Loucy (cell line): ENCODE measurements at regions not wholly inside any gene's neighbourhood (a gene's known extent, or its start where the extent isn't known, plus 50 kb on each side); places are given as distances from the start of the nearest gene placed in this dataset.

ENCODE experiments used
- H2AFZ ChIP-seq: fragments of 200-600 bp; sonication (generic); 2 replicates; pipeline ENCODE4 v1.6.0; 2016; ENCODE audit warnings: antibody characterized with exemption, mild to moderate bottlenecking, low read length, moderate library complexity
- H3F3A ChIP-seq: fragments of 200-600 bp; 2 replicates; pipeline ENCODE4 v1.6.0; 2016; ENCODE audit warnings: antibody characterized with exemption, low read depth, mild to moderate bottlenecking
- H3K27me3 ChIP-seq: fragments of 200-600 bp; sonication (generic); 2 replicates; pipeline ENCODE4 v1.6.1; 2014; ENCODE audit warnings: low read length, mild to moderate bottlenecking; ENCODE audit not compliant: insufficient read depth, poor library complexity, severe bottlenecking
- H3K36me3 ChIP-seq: fragments of 200-600 bp; sonication (generic); 2 replicates; pipeline ENCODE4 v1.6.1; 2016; ENCODE audit warnings: low read length; ENCODE audit not compliant: insufficient read depth
- H3K4me1 ChIP-seq: fragments of 200-600 bp; sonication (generic); 2 replicates; pipeline ENCODE4 v1.5.1; 2014; ENCODE audit warnings: low read length, mild to moderate bottlenecking; ENCODE audit not compliant: insufficient read depth, poor library complexity, severe bottlenecking
- H3K4me2 ChIP-seq: fragments of 200-600 bp; sonication (generic); 2 replicates; pipeline ENCODE4 v1.6.0; 2014; ENCODE audit warnings: antibody characterized with exemption, low read length, low read depth, mild to moderate bottlenecking; ENCODE audit not compliant: poor library complexity, severe bottlenecking
- H3K4me3 ChIP-seq: fragments of 200-600 bp; sonication (generic); 2 replicates; pipeline ENCODE4 v1.5.1; 2014; ENCODE audit warnings: low read length, mild to moderate bottlenecking, mixed read lengths; ENCODE audit not compliant: poor library complexity, severe bottlenecking
- H3K79me2 ChIP-seq: fragments of 200-600 bp; sonication (generic); 2 replicates; pipeline ENCODE4 v1.6.1; 2014; ENCODE audit warnings: low read length; ENCODE audit not compliant: insufficient read depth
- H3K9ac ChIP-seq: fragments of 200-600 bp; sonication (generic); 2 replicates; pipeline ENCODE4 v1.6.0; 2014; ENCODE audit warnings: mild to moderate bottlenecking, low read depth, low read length, moderate library complexity; ENCODE audit not compliant: poor library complexity, severe bottlenecking
- H3K9me2 ChIP-seq: fragments of 200-600 bp; sonication (generic); replicated peaks from 2 replicates; pipeline ENCODE4 v1.6.1; 2016; ENCODE audit warnings: low read depth, low read length, mixed read lengths
- H3K9me3 ChIP-seq: fragments of 200-600 bp; sonication (generic); 2 replicates; pipeline ENCODE4 v1.6.1; 2014; ENCODE audit warnings: mild to moderate bottlenecking, antibody characterized with exemption, low read length, low read depth; ENCODE audit not compliant: insufficient read depth
- H4K20me1 ChIP-seq: fragments of 200-600 bp; sonication (generic); 2 replicates; pipeline ENCODE4 v1.6.0; 2014; ENCODE audit warnings: antibody characterized with exemption, low read length, mild to moderate bottlenecking; ENCODE audit not compliant: insufficient read depth, poor library complexity, severe bottlenecking
- CTCF ChIP-seq: fragments of 200-600 bp; sonication (generic); conservative IDR thresholded peaks from 2 replicates; pipeline ENCODE4 v1.5.1; 2014; ENCODE audit warnings: mild to moderate bottlenecking, antibody characterized with exemption, low read length
- EZH2phosphoT487 ChIP-seq: fragments of 200-600 bp; IDR thresholded peaks from 2 replicates; pipeline ENCODE4 v1.6.1; 2018; ENCODE audit warnings: antibody characterized with exemption, mild to moderate bottlenecking, moderate library complexity, borderline replicate concordance

GRCh38 chr3:182234881-182235280 lies 523.2 kb downstream of the SOX2 start:
- Histone ChIP-seq H3K4me3 (no peak overlapping the region), H3K4me1 (no peaks in the 10 kb centered on the region), H4K20me1 (no peaks in the 10 kb centered on the region), H2AFZ (no peak overlapping the region), H3K27me3 (no peaks in the 10 kb centered on the region), H3K9me3 (no peaks in the 10 kb centered on the region), H3K79me2 (no peaks in the 10 kb centered on the region), H3K4me2 (no peak overlapping the region), H3K36me3 (no peaks in the 10 kb centered on the region), H3K9me2 (no peaks in the 10 kb centered on the region), H3F3A (no peaks in the 10 kb centered on the region), H3K9ac (no peak overlapping the region)
- TF ChIP-seq CTCF: no peak
- no peak for TF ChIP-seq EZH2phosphoT487

- Histone ChIP-seq H3K9me3 (no peaks in the 10 kb centered on the region), H3F3A (no peaks in the 10 kb centered on the region), H2AFZ (no peak overlapping the region), H3K4me2 (no peak overlapping the region), H3K9ac (no peak overlapping the region), H3K27me3 (no peaks in the 10 kb centered on the region), H3K36me3 (no peaks in the 10 kb centered on the region), H3K4me1 (no peaks in the 10 kb centered on the region), H3K4me3 (no peak overlapping the region), H4K20me1 (no peaks in the 10 kb centered on the region), H3K9me2 (no peaks in the 10 kb centered on the region), H3K79me2 (no peaks in the 10 kb centered on the region)
- TF ChIP-seq EZH2phosphoT487 (no peak), CTCF (no peak)
These were observed 523.8 kb downstream of the SOX2 start for GRCh38 chr3:182235504-182235903.

GRCh38 chr3:182238126-182238525 lies 526.4 kb downstream of the SOX2 start:
- Histone ChIP-seq H3F3A (no peaks in the 10 kb centered on the region), H3K36me3 (no peaks in the 10 kb centered on the region), H3K27me3 (no peaks in the 10 kb centered on the region)

More at GRCh38 chr3:182238126-182238525, 526.4 kb downstream of the SOX2 start:
- Histone ChIP-seq H3K9me2 (no peaks in the 10 kb centered on the region), H3K79me2 (no peaks in the 10 kb centered on the region), H3K4me3 (no peak overlapping the region), H4K20me1 (no peaks in the 10 kb centered on the region), H3K9me3 (no peaks in the 10 kb centered on the region), H2AFZ (no peak overlapping the region), H3K4me2 (no peak overlapping the region), H3K9ac (no peak overlapping the region), H3K4me1 (no peaks in the 10 kb centered on the region)
- TF ChIP-seq EZH2phosphoT487 (no peak), CTCF (no peak)
